Hematopoietic multipotent progenitor cell treated with erythropoietin and hydrocortisone succinate and interleukin-3 and kit ligand, for 8 days (in vitro differentiated cells): ENCODE measurements at regions not wholly inside any gene's neighbourhood (a gene's known extent, or its start where the extent isn't known, plus 50 kb on each side); places are given as distances from the start of the nearest gene placed in this dataset.

Source experiments
- DNase-seq: peaks from one replicate; pipeline ENCODE4 v3.0.0-alpha.2; 2015

GRCh38 chr1:87439821-87440220 is 111.1 kb downstream of the LMO4 start:
- DNase-seq: no peak

GRCh38 chr1:87449348-87449963 is 120.8 kb downstream of the LMO4 start:
- no peak for DNase-seq

- no peak for DNase-seq
Observed at GRCh38 chr1:87450136-87450535, 121.5 kb downstream of the LMO4 start.

GRCh38 chr1:87450615-87451209 is 122.0 kb downstream of the LMO4 start:
- DNase-seq: no peak

GRCh38 chr1:87451229-87451920 is 122.7 kb downstream of the LMO4 start:
- no peak for DNase-seq

- DNase-seq: no peak
Observed at GRCh38 chr1:87452648-87453047, 124.0 kb downstream of the LMO4 start.

- DNase-seq: no peak
Observed at GRCh38 chr1:87457408-87457807, 128.7 kb downstream of the LMO4 start.

- DNase-seq: no peak
Observed at GRCh38 chr1:87462894-87463293, 134.2 kb downstream of the LMO4 start.

- DNase-seq: no peak
Observed at GRCh38 chr1:87464022-87464490, 135.4 kb downstream of the LMO4 start.

- no peak for DNase-seq
Observed at GRCh38 chr1:87466621-87467020, 137.9 kb downstream of the LMO4 start.

- DNase-seq: no peak
Observed at GRCh38 chr1:87472716-87473115, 144.0 kb downstream of the LMO4 start.

GRCh38 chr1:87473203-87473661 is 144.6 kb downstream of the LMO4 start:
- DNase-seq: no peak

GRCh38 chr1:87474098-87474497 is 145.4 kb downstream of the LMO4 start:
- DNase-seq: no peak

GRCh38 chr1:87478231-87478630 is 149.6 kb downstream of the LMO4 start:
- no peak for DNase-seq

GRCh38 chr1:87495147-87495546 is 166.5 kb downstream of the LMO4 start:
- no peak for DNase-seq

- DNase-seq: no peak
Observed at GRCh38 chr1:87495870-87496269, 167.2 kb downstream of the LMO4 start.

GRCh38 chr1:87497380-87498203 is 168.9 kb downstream of the LMO4 start:
- no peak for DNase-seq

- no peak for DNase-seq
Observed at GRCh38 chr1:87501738-87502137, 173.1 kb downstream of the LMO4 start.

GRCh38 chr1:87505391-87505983 is 176.8 kb downstream of the LMO4 start:
- DNase-seq: no peak

GRCh38 chr1:87506147-87506546 is 177.5 kb downstream of the LMO4 start:
- no peak for DNase-seq

- DNase-seq: no peak
Observed at GRCh38 chr1:87508247-87508787, 179.6 kb downstream of the LMO4 start.

- DNase-seq: no peak
Observed at GRCh38 chr1:87510540-87510939, 181.9 kb downstream of the LMO4 start.

- DNase-seq: no peak
Observed at GRCh38 chr1:87511449-87511848, 182.8 kb downstream of the LMO4 start.
